Psoas muscle (tissue), 7 donors: ENCODE measurements at regions not wholly inside any gene's neighbourhood (a gene's known extent, or its start where the extent isn't known, plus 50 kb on each side); places are given as distances from the start of the nearest gene placed in this dataset.

Experiments
- ATAC-seq, 4 donors: fragments of 200-7000 bp; cut with Tn5 transposase; one replicate each; pipeline ENCODE4 v1.9.1; 2020; ENCODE audit warnings: moderate library complexity in 3 of 4, mild to moderate bottlenecking in 2 of 4
- DNase-seq, 2 donors: peaks; one replicate each; pipeline ENCODE4 v3.0.0-alpha.2; 2020
- H3K27ac ChIP-seq: fragments of 200-600 bp; one replicate; pipeline ENCODE4 v1.8.0; 2022
- H3K27me3 ChIP-seq, 3 donors: fragments of 200-600 bp in 1 of 3; one replicate each; pipeline versions ENCODE4 v1.6.1 to v1.8.0; 2013 to 2022; ENCODE audit warnings: low read length in 2 of 3, mild to moderate bottlenecking in 2 of 3, moderate library complexity in 1 of 3; ENCODE audit not compliant: insufficient read depth in 3 of 3
- H3K36me3 ChIP-seq, 2 donors: fragments of 200-600 bp in 1 of 2; one replicate each; pipeline versions ENCODE4 v1.6.1 to v1.8.0; 2013 to 2022; ENCODE audit warnings: low read depth in 1 of 2, mild to moderate bottlenecking in 1 of 2, moderate library complexity in 1 of 2; ENCODE audit not compliant: insufficient read depth in 1 of 2
- H3K4me1 ChIP-seq: fragments of 200-600 bp; one replicate; pipeline ENCODE4 v1.8.0; 2022
- H3K4me3 ChIP-seq: fragments of 200-600 bp; one replicate; pipeline ENCODE4 v1.8.0; 2022; ENCODE audit warnings: mild to moderate bottlenecking
- H3K9me3 ChIP-seq: fragments of 200-600 bp; one replicate; pipeline ENCODE4 v1.8.0; 2022
- CTCF ChIP-seq: fragments of 200-600 bp; IDR thresholded peaks from one replicate; pipeline ENCODE4 v1.8.0; 2022; ENCODE audit warnings: antibody characterized with exemption
- WGBS, 3 donors: extraction: QIAGEN DNeasy Blood & Tissue Kit; methylation state at CpG; one replicate each; pipeline versions ENCODE4 v1.1.6 to v1.1.7; 2013; 5-methylcytosine and 5-hydroxymethylcytosine counted together
- intact Hi-C, 2 donors: fragments of 100-400 bp; cut with DNase I; formaldehyde crosslinking; loops; one replicate each; pipeline versions ENCODE4 v1.11.0 to v1.14.2; 2022
- donor health status: healthy with polysubstance abuse.
- donor health status: DM: no; HTN: no; CAD: no; lungs with moderate emphysema.
- donor health status: Bipolar disorder and iron deficiency.
- donor health status: healthy.
- donor health status: DM: yes; HTN: yes; CAD: no.
- donor health status: DM: no; HTN: no; CAD: no.
- donor health status: DM: yes; HTN: yes; CAD: no.

- intact Hi-C loops: no loop called here
- no peaks in the 10 kb centered on the region for H3K4me1 ChIP-seq
- no peak overlapping the region for H3K27ac ChIP-seq
- WGBS, 3 donors: 78 to 85% (median 82%) methylated on average over 3 of the region's 3 CpGs
- TF ChIP-seq CTCF: no peak
- no peaks in the 10 kb centered on the region for H3K9me3 ChIP-seq
- DNase-seq (no peak), ATAC-seq (no peak)
- H3K27me3 ChIP-seq: peaks cover 0 to 3% (median 0%) of the 10 kb centered on the region in 3 donors
- H3K36me3 ChIP-seq: no peaks in the 10 kb centered on the region
- H3K4me3 ChIP-seq: no peak overlapping the region
Observed at GRCh38 chr13:91278291-91278690, 69.2 kb upstream of the MIR17HG start.

GRCh38 chr13:91278888-91279287, 68.6 kb upstream of the MIR17HG start:
- H3K36me3 ChIP-seq: no peaks in the 10 kb centered on the region
- 75 to 89% (median 77%) methylated on average over 2 of the region's 2 CpGs for WGBS, 3 donors
- DNase-seq: no peak
- no peak for TF ChIP-seq CTCF
- H3K9me3 ChIP-seq: no peaks in the 10 kb centered on the region
- no peak overlapping the region for H3K4me3 ChIP-seq
- H3K27me3 ChIP-seq: peaks cover 0 to 3% (median 0%) of the 10 kb centered on the region in 3 donors
- no peak overlapping the region for H3K27ac ChIP-seq
- no peaks in the 10 kb centered on the region for H3K4me1 ChIP-seq
- intact Hi-C loops: no loop called here
- ATAC-seq: no peak

- WGBS, 3 donors: 26 to 42% (median 40%) methylated on average over 2 of the region's 2 CpGs
Observed at GRCh38 chr13:91280801-91281200, 66.7 kb upstream of the MIR17HG start.

GRCh38 chr13:91284335-91284734, 63.2 kb upstream of the MIR17HG start:
- H3K9me3 ChIP-seq: no peaks in the 10 kb centered on the region
- no peaks in the 10 kb centered on the region for H3K36me3 ChIP-seq
- TF ChIP-seq CTCF: no peak
- no peaks in the 10 kb centered on the region for H3K4me1 ChIP-seq
- no peak for DNase-seq
- ATAC-seq: no peak
- WGBS, 3 donors: 88 to 96% (median 89%) methylated on average over 10 of the region's 10 CpGs
- H3K27ac ChIP-seq: no peak overlapping the region
- intact Hi-C loops: loop anchor here in 1 of 2 donors (5.0 kb wide), 1 partner anchor 1228 kb away; no protein-coding TSS in a partner anchor
- H3K4me3 ChIP-seq: no peak overlapping the region
- peaks cover 0 to 3% (median 0%) of the 10 kb centered on the region in 3 donors for H3K27me3 ChIP-seq

More at GRCh38 chr13:91280801-91281200, 66.7 kb upstream of the MIR17HG start:
- Histone ChIP-seq H3K36me3 (no peaks in the 10 kb centered on the region), H3K4me3 (no peak overlapping the region), H3K9me3 (no peaks in the 10 kb centered on the region), H3K4me1 (no peaks in the 10 kb centered on the region), H3K27me3 (peaks cover 0 to 3% (median 0%) of the 10 kb centered on the region in 3 donors), H3K27ac (no peak overlapping the region)
- DNase-seq (no peak), ATAC-seq (no peak)
- intact Hi-C loops: loop anchor here in 1 of 2 donors (5.0 kb wide), 1 partner anchor 1232 kb away; no protein-coding TSS in a partner anchor
- TF ChIP-seq CTCF: no peak

GRCh38 chr13:91286317-91286716, 61.2 kb upstream of the MIR17HG start:
- Histone ChIP-seq H3K27ac (no peak overlapping the region), H3K36me3 (no peaks in the 10 kb centered on the region), H3K4me3 (no peak overlapping the region), H3K9me3 (no peaks in the 10 kb centered on the region), H3K4me1 (no peaks in the 10 kb centered on the region), H3K27me3 (no peaks in the 10 kb centered on the region)
- ATAC-seq (no peak), DNase-seq (no peak)
- 90 to 95% (median 90%) methylated on average over 1 of the region's 1 CpG for WGBS, 3 donors
- intact Hi-C loops: no loop called here
- TF ChIP-seq CTCF: no peak
